B cell (primary cell): ENCODE measurements at regions not wholly inside any gene's neighbourhood (a gene's known extent, or its start where the extent isn't known, plus 50 kb on each side); places are given as distances from the start of the nearest gene placed in this dataset.
"Not testable (repeated sequence)": the region's sequence is repeated elsewhere in the genome, so short reads cannot be mapped to it uniquely, and the experiment has no call there.

ENCODE experiments used
- ATAC-seq: fragments of 200-7000 bp; cut with Tn5 transposase; one replicate; pipeline ENCODE4 v1.10.0; 2021; ENCODE audit warnings: low read depth, mild to moderate bottlenecking, moderate number of reproducible peaks, moderate library complexity
- CTCF ChIA-PET: fragments of 350-600 bp; sonication (Branson Sonifier 250); formaldehyde crosslinking; loops from one replicate; lab custom pipeline; 2021; ENCODE audit warnings: antibody characterized with exemption, inconsistent platforms; lab: Charles Lee
- POLR2A ChIA-PET: fragments of 350-600 bp; sonication (Branson Sonifier 250); formaldehyde crosslinking; loops from one replicate; lab custom pipeline; 2021; ENCODE audit warnings: antibody characterized with exemption; lab: Charles Lee
- DNase-seq: peaks from one replicate; pipeline ENCODE4 v3.0.0; 2013
- H2AFZ ChIP-seq: 2 replicates; pipeline ENCODE4 v1.6.1; 2012; ENCODE audit warnings: mild to moderate bottlenecking, low read depth, low read length; ENCODE audit not compliant: insufficient read depth, poor library complexity, severe bottlenecking
- H3K27ac ChIP-seq, 2 donors: 1 replicate in 1 of 2; 2 replicates in 1 of 2; pipeline ENCODE4 v1.5.1; 2012 to 2013; ENCODE audit warnings: low read length in 2 of 2, mild to moderate bottlenecking in 2 of 2, moderate library complexity in 1 of 2
- H3K27me3 ChIP-seq, 4 experiments: fragments of 200-600 bp in 1 of 4; sonication (generic) in 1 of 4; replicated peaks in 1 of 4; 1 replicate in 2 of 4; 2 replicates in 2 of 4; pipeline versions ENCODE4 v1.6.1 to v1.7.0; 2013 to 2016; ENCODE audit warnings: low read length in 3 of 4, mild to moderate bottlenecking in 2 of 4, mixed read lengths in 1 of 4, moderate library complexity in 1 of 4; ENCODE audit not compliant: insufficient read depth in 4 of 4, control insufficient read depth in 3 of 4; ENCODE audit errors: control extremely low read depth in 1 of 4
- H3K36me3 ChIP-seq, 2 experiments: replicated peaks in 1 of 2; 1 replicate in 1 of 2; 2 replicates in 1 of 2; pipeline versions ENCODE4 v1.6.1 to v1.7.1; 2013; ENCODE audit warnings: low read length in 1 of 2; ENCODE audit not compliant: insufficient read depth in 2 of 2, control insufficient read depth in 1 of 2; ENCODE audit errors: control extremely low read depth in 1 of 2, extremely low read depth in 1 of 2
- H3K4me1 ChIP-seq, 2 donors: fragments of 200-600 bp in 1 of 2; sonication (generic) in 1 of 2; 1 replicate in 1 of 2; 2 replicates in 1 of 2; pipeline versions ENCODE4 v1.5.1 to v1.6.1; 2013 to 2017; ENCODE audit warnings: low read length in 2 of 2; ENCODE audit not compliant: control insufficient read depth in 2 of 2, insufficient read depth in 2 of 2
- H3K4me2 ChIP-seq: replicated peaks from 2 replicates; pipeline ENCODE3; 2012; ENCODE audit warnings: mild to moderate bottlenecking, low read depth, low read length; ENCODE audit not compliant: poor library complexity, severe bottlenecking
- H3K4me3 ChIP-seq, 5 experiments: fragments of 200-600 bp in 1 of 5; sonication (generic) in 1 of 5; 1 replicate in 3 of 5; 2 replicates in 2 of 5; pipeline versions ENCODE4 v1.5.1 to v1.7.0; 2011 to 2016; ENCODE audit warnings: low read length in 4 of 5, mild to moderate bottlenecking in 4 of 5, low read depth in 2 of 5, control low read depth in 1 of 5, moderate library complexity in 1 of 5; ENCODE audit not compliant: insufficient read depth in 1 of 5; ENCODE audit errors: control extremely low read depth in 1 of 5, extremely low read depth in 1 of 5
- H3K79me2 ChIP-seq: fragments of 200-600 bp; sonication (generic); one replicate; pipeline ENCODE4 v1.6.0; 2016; ENCODE audit warnings: low read length; ENCODE audit not compliant: control insufficient read depth, insufficient read depth
- H3K9ac ChIP-seq: fragments of 200-600 bp; sonication (generic); 2 replicates; pipeline ENCODE4 v1.6.1; 2017; ENCODE audit warnings: mild to moderate bottlenecking, low read length, moderate library complexity
- H3K9me3 ChIP-seq, 3 donors: one replicate each; pipeline versions ENCODE4 v1.6.1 to v1.7.1; 2013; ENCODE audit warnings: low read length in 2 of 3; ENCODE audit not compliant: control insufficient read depth in 2 of 3, insufficient read depth in 1 of 3; ENCODE audit errors: control extremely low read depth in 1 of 3
- H4K20me1 ChIP-seq: 2 replicates; pipeline ENCODE4 v1.6.0; 2012; ENCODE audit warnings: mild to moderate bottlenecking, low read length; ENCODE audit not compliant: insufficient read depth, control insufficient read depth, poor library complexity, severe bottlenecking
- H3K27ac Mint-ChIP-seq: one replicate; pipeline ENCODE4 v1.8.0; 2021; ENCODE audit warnings: mixed read lengths
- H3K27me3 Mint-ChIP-seq: one replicate; pipeline ENCODE4 v1.8.0; 2021; ENCODE audit warnings: mixed read lengths
- H3K4me1 Mint-ChIP-seq: one replicate; pipeline ENCODE4 v1.8.0; 2021; ENCODE audit warnings: mixed read lengths
- H3K4me3 Mint-ChIP-seq: one replicate; pipeline ENCODE4 v1.8.0; 2021; ENCODE audit warnings: mixed read lengths
- H3K9me3 Mint-ChIP-seq: one replicate; pipeline ENCODE4 v1.8.0; 2022; ENCODE audit warnings: mixed read lengths; ENCODE audit not compliant: insufficient read depth
- CTCF ChIP-seq: fragments of 200-600 bp; IDR thresholded peaks from one replicate; pipeline ENCODE4 v1.8.0; 2022; ENCODE audit warnings: antibody characterized with exemption, mild to moderate bottlenecking
- EZH2 ChIP-seq: IDR thresholded peaks from 2 replicates; pipeline ENCODE4 v1.6.1; 2012; ENCODE audit warnings: borderline replicate concordance, low read depth, mild to moderate bottlenecking, moderate library complexity, low read length; ENCODE audit not compliant: insufficient read depth, poor library complexity, severe bottlenecking
- WGBS: methylation state at CpG from one replicate; pipeline ENCODE4 v1.1.5; 2013; ENCODE audit warnings: missing lambda C conversion rate; ENCODE audit not compliant: insufficient coverage; 5-methylcytosine and 5-hydroxymethylcytosine counted together
- intact Hi-C: fragments of 100-400 bp; cut with micrococcal nuclease; formaldehyde crosslinking; loops from one replicate; pipeline ENCODE4 v1.10.0; 2022

- Histone ChIP-seq H3K9me3 (peaks cover 0 to 3% (median 0%) of the 10 kb centered on the region in 3 donors), H3K36me3 (no peaks in the 10 kb centered on the region), H3K4me1 (peaks cover 0 to 18% of the 10 kb centered on the region in 2 donors), H3K27me3 (peaks cover 0 to 2% (median 0%) of the 10 kb centered on the region in 4 experiments), H3K27ac (no peak overlapping the region), H3K79me2 (no peaks in the 10 kb centered on the region), H2AFZ (no peak overlapping the region), H3K9ac (no peak overlapping the region), H3K4me3 (no peak overlapping the region), H3K4me2 (no peak overlapping the region), H4K20me1 (no peaks in the 10 kb centered on the region)
- no peaks in the 10 kb centered on the region for H3K9me3 Mint-ChIP-seq
- H3K4me3 Mint-ChIP-seq, result no peak overlapping the region
- peaks cover 5% of the 10 kb centered on the region for H3K4me1 Mint-ChIP-seq
- 100% methylated on average over 1 of the region's 4 CpGs for WGBS
- no peaks in the 10 kb centered on the region for H3K27me3 Mint-ChIP-seq
- intact Hi-C loops, result no loop called here
- ChIA-PET CTCF (no interaction called here), POLR2A (no interaction called here)
- TF ChIP-seq EZH2 (no peak), CTCF (no peak)
- DNase-seq, result peak; percentile 7
- no peak for ATAC-seq
- no peak overlapping the region for H3K27ac Mint-ChIP-seq
These were observed 172.5 kb downstream of the POTEB3 start for GRCh38 chr15:21267671-21268395.

- Mint-ChIP-seq H3K4me1 (peaks cover 5% of the 10 kb centered on the region), H3K27me3 (no peaks in the 10 kb centered on the region), H3K27ac (no peak overlapping the region), H3K9me3 (peaks cover 2% of the 10 kb centered on the region), H3K4me3 (no peak overlapping the region)
- H3K4me3 ChIP-seq, result no peak overlapping the region
- peaks cover 0 to 2% (median 0%) of the 10 kb centered on the region in 4 experiments for H3K27me3 ChIP-seq
- H3K4me1 ChIP-seq, result peaks cover 0 to 18% of the 10 kb centered on the region in 2 donors
- peaks cover 0 to 9% (median 0%) of the 10 kb centered on the region in 3 donors for H3K9me3 ChIP-seq
- ChIA-PET CTCF (no interaction called here), POLR2A (no interaction called here)
- no peaks in the 10 kb centered on the region for H4K20me1 ChIP-seq
- no peak overlapping the region for H2AFZ ChIP-seq
- peak; percentile 7 for DNase-seq
- intact Hi-C loops, result no loop called here
- no peaks in the 10 kb centered on the region for H3K79me2 ChIP-seq
- TF ChIP-seq EZH2 (no peak), CTCF (no peak)
- no peak overlapping the region for H3K9ac ChIP-seq
- ATAC-seq, result no peak
- no peak overlapping the region for H3K4me2 ChIP-seq
- no peaks in the 10 kb centered on the region for H3K36me3 ChIP-seq
- H3K27ac ChIP-seq, result no peak overlapping the region
- no CpG with 5 or more reads among the region's 2 CpGs for WGBS
These were observed 173.1 kb downstream of the POTEB3 start for GRCh38 chr15:21267226-21267625.

GRCh38 chr15:21265628-21266027 is 174.7 kb downstream of the POTEB3 start:
- H3K27ac ChIP-seq, H3K36me3 ChIP-seq, H3K27ac Mint-ChIP-seq, H4K20me1 ChIP-seq, H3K27me3 ChIP-seq, H3K9me3 Mint-ChIP-seq, POLR2A ChIA-PET, CTCF ChIA-PET, intact Hi-C loops, H3K4me3 Mint-ChIP-seq, H3K4me1 Mint-ChIP-seq, H3K9ac ChIP-seq, H3K4me3 ChIP-seq, H3K4me2 ChIP-seq, H3K79me2 ChIP-seq, H3K4me1 ChIP-seq, H3K27me3 Mint-ChIP-seq, H2AFZ ChIP-seq, ATAC-seq: not testable (repeated sequence)
- 80% methylated on average over 1 of the region's 3 CpGs for WGBS
- DNase-seq, result peak; percentile 4
- peaks cover 0 to 25% (median 0%) of the 10 kb centered on the region in 3 donors for H3K9me3 ChIP-seq
